Gastrocnemius medialis (tissue), 4 donors: ENCODE measurements at regions not wholly inside any gene's neighbourhood (a gene's known extent, or its start where the extent isn't known, plus 50 kb on each side); places are given as distances from the start of the nearest gene placed in this dataset.
"Not testable (repeated sequence)": the region's sequence is repeated elsewhere in the genome, so short reads cannot be mapped to it uniquely, and the experiment has no call there.

Experiments
- POLR2A ChIP-seq, 2 donors: fragments of 450-650 bp; IDR thresholded peaks; one replicate each; pipeline ENCODE4 v1.6.1; 2017; ENCODE audit warnings: antibody characterized with exemption in 2 of 2, mild to moderate bottlenecking in 2 of 2, moderate library complexity in 2 of 2
- TF ChIP-seq, protein P1 (sequence below), 5 experiments: fragments of 450-650 bp in 3 of 5; fragments of 200-600 bp in 2 of 5; sonication (generic) in 2 of 5; IDR thresholded peaks in 4 of 5; conservative IDR thresholded peaks in 1 of 5; 1 replicate in 4 of 5; 2 replicates in 1 of 5; pipeline ENCODE4 v1.5.1; 2016 to 2019; ENCODE audit warnings: antibody characterized with exemption in 5 of 5, mild to moderate bottlenecking in 3 of 5, moderate library complexity in 3 of 5

DNA sequence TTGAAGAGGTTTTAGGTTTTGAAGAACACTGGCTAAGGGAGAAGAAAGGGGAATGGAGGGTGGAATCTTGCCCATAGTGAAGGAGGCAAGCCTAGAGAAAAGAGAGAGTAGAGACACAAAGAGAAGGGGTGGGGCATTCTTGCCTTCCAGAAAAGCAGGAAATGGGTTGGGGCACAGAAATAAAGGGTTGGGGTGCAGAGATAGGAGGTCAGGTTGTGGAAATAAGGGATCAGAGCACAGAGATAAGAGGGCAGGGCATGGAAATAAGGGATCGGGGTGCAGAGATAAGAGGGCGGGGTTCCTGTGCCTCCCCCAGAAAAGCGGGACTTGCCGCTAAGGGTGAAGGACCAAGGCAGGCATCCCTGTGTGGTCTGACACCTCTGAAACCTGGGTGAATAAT is 69.9 kb downstream of the ALG1L2 start:
- TF ChIP-seq, protein P1, sequence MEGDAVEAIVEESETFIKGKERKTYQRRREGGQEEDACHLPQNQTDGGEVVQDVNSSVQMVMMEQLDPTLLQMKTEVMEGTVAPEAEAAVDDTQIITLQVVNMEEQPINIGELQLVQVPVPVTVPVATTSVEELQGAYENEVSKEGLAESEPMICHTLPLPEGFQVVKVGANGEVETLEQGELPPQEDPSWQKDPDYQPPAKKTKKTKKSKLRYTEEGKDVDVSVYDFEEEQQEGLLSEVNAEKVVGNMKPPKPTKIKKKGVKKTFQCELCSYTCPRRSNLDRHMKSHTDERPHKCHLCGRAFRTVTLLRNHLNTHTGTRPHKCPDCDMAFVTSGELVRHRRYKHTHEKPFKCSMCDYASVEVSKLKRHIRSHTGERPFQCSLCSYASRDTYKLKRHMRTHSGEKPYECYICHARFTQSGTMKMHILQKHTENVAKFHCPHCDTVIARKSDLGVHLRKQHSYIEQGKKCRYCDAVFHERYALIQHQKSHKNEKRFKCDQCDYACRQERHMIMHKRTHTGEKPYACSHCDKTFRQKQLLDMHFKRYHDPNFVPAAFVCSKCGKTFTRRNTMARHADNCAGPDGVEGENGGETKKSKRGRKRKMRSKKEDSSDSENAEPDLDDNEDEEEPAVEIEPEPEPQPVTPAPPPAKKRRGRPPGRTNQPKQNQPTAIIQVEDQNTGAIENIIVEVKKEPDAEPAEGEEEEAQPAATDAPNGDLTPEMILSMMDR (IDR thresholded peaks at IDR 0.05 in 4 of 5, conservative IDR thresholded peaks at IDR 0.05 in 1 of 5), result not testable (repeated sequence)
- TF ChIP-seq POLR2A (IDR thresholded peaks at IDR 0.05), result not testable (repeated sequence)
